IPS-15b (cell line): ENCODE measurements at regions not wholly inside any gene's neighbourhood (a gene's known extent, or its start where the extent isn't known, plus 50 kb on each side); places are given as distances from the start of the nearest gene placed in this dataset.

Experiments used
- H3K27me3 ChIP-seq: one replicate; pipeline ENCODE4 v1.6.1; 2013; ENCODE audit warnings: low read length; ENCODE audit not compliant: control insufficient read depth, insufficient read depth
- H3K36me3 ChIP-seq: one replicate; pipeline ENCODE4 v1.6.1; 2013; ENCODE audit warnings: low read length; ENCODE audit not compliant: control insufficient read depth, insufficient read depth
- H3K4me1 ChIP-seq: one replicate; pipeline ENCODE4 v1.6.1; 2013; ENCODE audit warnings: mild to moderate bottlenecking, low read length; ENCODE audit not compliant: control insufficient read depth, insufficient read depth
- H3K4me3 ChIP-seq: one replicate; pipeline ENCODE4 v1.5.1; 2013; ENCODE audit warnings: low read depth, low read length
- H3K9ac ChIP-seq: one replicate; pipeline ENCODE4 v1.6.1; 2013; ENCODE audit warnings: low read depth, mild to moderate bottlenecking, low read length
- H3K9me3 ChIP-seq: one replicate; pipeline ENCODE4 v1.6.1; 2013; ENCODE audit warnings: mild to moderate bottlenecking, low read length; ENCODE audit not compliant: control insufficient read depth, insufficient read depth

GRCh38 chr12:46680506-46680905, 145.3 kb downstream of the SLC38A4 start:
- Histone ChIP-seq H3K4me1 (no peaks in the 10 kb centered on the region), H3K36me3 (no peaks in the 10 kb centered on the region), H3K27me3 (no peaks in the 10 kb centered on the region), H3K9ac (no peak overlapping the region), H3K9me3 (no peaks in the 10 kb centered on the region), H3K4me3 (no peak overlapping the region)

GRCh38 chr12:46679754-46680153, 146.0 kb downstream of the SLC38A4 start:
- H3K36me3 ChIP-seq: no peaks in the 10 kb centered on the region
- H3K27me3 ChIP-seq: no peaks in the 10 kb centered on the region
- H3K9ac ChIP-seq: no peak overlapping the region
- no peaks in the 10 kb centered on the region for H3K4me1 ChIP-seq
- no peak overlapping the region for H3K4me3 ChIP-seq
- H3K9me3 ChIP-seq: no peaks in the 10 kb centered on the region

- no peaks in the 10 kb centered on the region for H3K9me3 ChIP-seq
- no peak overlapping the region for H3K4me3 ChIP-seq
- no peaks in the 10 kb centered on the region for H3K36me3 ChIP-seq
- H3K9ac ChIP-seq: no peak overlapping the region
- H3K4me1 ChIP-seq: no peaks in the 10 kb centered on the region
- no peaks in the 10 kb centered on the region for H3K27me3 ChIP-seq
Measured at GRCh38 chr12:46678426-46678825, 147.4 kb downstream of the SLC38A4 start.

GRCh38 chr12:46677749-46678148, 148.0 kb downstream of the SLC38A4 start:
- H3K27me3 ChIP-seq: no peaks in the 10 kb centered on the region
- no peaks in the 10 kb centered on the region for H3K4me1 ChIP-seq
- H3K4me3 ChIP-seq: no peak overlapping the region
- no peak overlapping the region for H3K9ac ChIP-seq
- no peaks in the 10 kb centered on the region for H3K9me3 ChIP-seq
- no peaks in the 10 kb centered on the region for H3K36me3 ChIP-seq

GRCh38 chr12:46676797-46677520, 148.8 kb downstream of the SLC38A4 start:
- H3K9me3 ChIP-seq: no peaks in the 10 kb centered on the region
- no peaks in the 10 kb centered on the region for H3K36me3 ChIP-seq
- no peaks in the 10 kb centered on the region for H3K4me1 ChIP-seq
- no peak overlapping the region for H3K9ac ChIP-seq
- no peak overlapping the region for H3K4me3 ChIP-seq
- H3K27me3 ChIP-seq: no peaks in the 10 kb centered on the region

- Histone ChIP-seq H3K4me1 (no peaks in the 10 kb centered on the region), H3K27me3 (no peaks in the 10 kb centered on the region), H3K4me3 (no peak overlapping the region), H3K9me3 (no peaks in the 10 kb centered on the region), H3K36me3 (no peaks in the 10 kb centered on the region), H3K9ac (no peak overlapping the region)
Measured at GRCh38 chr12:46676396-46676795, 149.4 kb downstream of the SLC38A4 start.

- Histone ChIP-seq H3K4me3 (no peak overlapping the region), H3K36me3 (no peaks in the 10 kb centered on the region), H3K27me3 (no peaks in the 10 kb centered on the region), H3K9ac (no peak overlapping the region), H3K9me3 (no peaks in the 10 kb centered on the region), H3K4me1 (no peaks in the 10 kb centered on the region)
Measured at GRCh38 chr12:46675736-46676135, 150.1 kb downstream of the SLC38A4 start.

- Histone ChIP-seq H3K4me1 (no peaks in the 10 kb centered on the region), H3K9ac (no peak overlapping the region), H3K4me3 (no peak overlapping the region), H3K36me3 (no peaks in the 10 kb centered on the region), H3K27me3 (no peaks in the 10 kb centered on the region), H3K9me3 (no peaks in the 10 kb centered on the region)
Measured at GRCh38 chr12:46674800-46675199, 151.0 kb downstream of the SLC38A4 start.

GRCh38 chr12:46674129-46674528, 151.7 kb downstream of the SLC38A4 start:
- no peaks in the 10 kb centered on the region for H3K36me3 ChIP-seq
- no peaks in the 10 kb centered on the region for H3K27me3 ChIP-seq
- no peaks in the 10 kb centered on the region for H3K9me3 ChIP-seq
- no peaks in the 10 kb centered on the region for H3K4me1 ChIP-seq
- no peak overlapping the region for H3K9ac ChIP-seq
- H3K4me3 ChIP-seq: no peak overlapping the region

- no peak overlapping the region for H3K9ac ChIP-seq
- no peaks in the 10 kb centered on the region for H3K4me1 ChIP-seq
- no peaks in the 10 kb centered on the region for H3K27me3 ChIP-seq
- no peaks in the 10 kb centered on the region for H3K36me3 ChIP-seq
- H3K4me3 ChIP-seq: no peak overlapping the region
- H3K9me3 ChIP-seq: no peaks in the 10 kb centered on the region
Measured at GRCh38 chr12:46671102-46671501, 154.7 kb downstream of the SLC38A4 start.

- Histone ChIP-seq H3K4me1 (no peaks in the 10 kb centered on the region), H3K9ac (no peak overlapping the region)
Measured at GRCh38 chr12:46670636-46671035, 155.2 kb downstream of the SLC38A4 start.

GRCh38 chr12:46669720-46670119, 156.1 kb downstream of the SLC38A4 start:
- H3K27me3 ChIP-seq: no peaks in the 10 kb centered on the region
- H3K4me3 ChIP-seq: no peak overlapping the region
- peaks cover 2% of the 10 kb centered on the region for H3K4me1 ChIP-seq
- H3K36me3 ChIP-seq: no peaks in the 10 kb centered on the region
- H3K9me3 ChIP-seq: no peaks in the 10 kb centered on the region
- H3K9ac ChIP-seq: no peak overlapping the region

More at GRCh38 chr12:46670636-46671035, 155.2 kb downstream of the SLC38A4 start:
- Histone ChIP-seq H3K4me3 (no peak overlapping the region), H3K9me3 (no peaks in the 10 kb centered on the region), H3K36me3 (no peaks in the 10 kb centered on the region), H3K27me3 (no peaks in the 10 kb centered on the region)
